ENCODE measurements at regions not wholly inside any gene's neighbourhood (a gene's known extent, or its start where the extent isn't known, plus 50 kb on each side); places are given as distances from the start of the nearest gene placed in this dataset.
"Not testable (repeated sequence)": the region's sequence is repeated elsewhere in the genome, so short reads cannot be mapped to it uniquely, and the experiment has no call there.

- no peak overlapping the region for H3K27ac Mint-ChIP-seq
- no peaks in the 10 kb centered on the region for H3K4me1 Mint-ChIP-seq
- H3K4me3 Mint-ChIP-seq = no peak overlapping the region
- H3K27me3 Mint-ChIP-seq = peaks cover 16% of the 10 kb centered on the region
- no peaks in the 10 kb centered on the region for H3K9me3 Mint-ChIP-seq (ENCODE audit: low read depth)
- H3K36me3 Mint-ChIP-seq = no peaks in the 10 kb centered on the region
- ATAC-seq (no peak), DNase-seq (no peak)
- CTCF ChIA-PET = no interaction called here
Measured at GRCh38 chr1:70490153-70490552, 79.1 kb downstream of the CTH start.

- no peak for ATAC-seq
- peaks cover 16% of the 10 kb centered on the region for H3K27me3 Mint-ChIP-seq
- CTCF ChIA-PET = interaction anchor here (1.3 kb wide), 1 partner anchor 8 kb away, joined by 4 read pairs; no protein-coding TSS in a partner anchor
- no peaks in the 10 kb centered on the region for H3K9me3 Mint-ChIP-seq (ENCODE audit: low read depth)
- no peaks in the 10 kb centered on the region for H3K36me3 Mint-ChIP-seq
- H3K4me3 Mint-ChIP-seq = no peak overlapping the region
- DNase-seq = no peak
- peaks cover 2% of the 10 kb centered on the region for H3K4me1 Mint-ChIP-seq
- no peak overlapping the region for H3K27ac Mint-ChIP-seq
Measured at GRCh38 chr1:70495370-70495769, 84.3 kb downstream of the CTH start.

GRCh38 chr1:70496181-70496580 is 85.1 kb downstream of the CTH start:
- H3K9me3 Mint-ChIP-seq (ENCODE audit: low read depth) = no peaks in the 10 kb centered on the region
- no peak overlapping the region for H3K4me3 Mint-ChIP-seq
- no peaks in the 10 kb centered on the region for H3K36me3 Mint-ChIP-seq
- CTCF ChIA-PET = interaction anchor here (1.3 kb wide), 1 partner anchor 9 kb away, joined by 4 read pairs; no protein-coding TSS in a partner anchor
- ATAC-seq (no peak), DNase-seq (no peak)
- peaks cover 13% of the 10 kb centered on the region for H3K27me3 Mint-ChIP-seq
- peaks cover 2% of the 10 kb centered on the region for H3K4me1 Mint-ChIP-seq
- no peak overlapping the region for H3K27ac Mint-ChIP-seq

GRCh38 chr1:70497152-70497551 is 86.1 kb downstream of the CTH start:
- no peak for DNase-seq
- H3K27me3 Mint-ChIP-seq = peaks cover 6% of the 10 kb centered on the region
- no peaks in the 10 kb centered on the region for H3K9me3 Mint-ChIP-seq (ENCODE audit: low read depth)
- no peaks in the 10 kb centered on the region for H3K36me3 Mint-ChIP-seq
- no peak overlapping the region for H3K27ac Mint-ChIP-seq
- CTCF ChIA-PET = no interaction called here
- no peak overlapping the region for H3K4me3 Mint-ChIP-seq
- ATAC-seq = no peak
- peaks cover 2% of the 10 kb centered on the region for H3K4me1 Mint-ChIP-seq

GRCh38 chr1:70498666-70499065 is 87.6 kb downstream of the CTH start:
- Mint-ChIP-seq H3K4me1 (peaks cover 3% of the 10 kb centered on the region), H3K36me3 (no peaks in the 10 kb centered on the region), H3K9me3 (ENCODE audit: low read depth) (no peaks in the 10 kb centered on the region), H3K27ac (no peak overlapping the region), H3K4me3 (no peak overlapping the region), H3K27me3 (peaks cover 10% of the 10 kb centered on the region)
- CTCF ChIA-PET = no interaction called here
- ATAC-seq (no peak), DNase-seq (no peak)

- Mint-ChIP-seq H3K4me3 (no peak overlapping the region), H3K36me3 (no peaks in the 10 kb centered on the region), H3K27me3 (peaks cover 10% of the 10 kb centered on the region), H3K27ac (no peak overlapping the region), H3K4me1 (peaks cover 9% of the 10 kb centered on the region), H3K9me3 (ENCODE audit: low read depth) (no peaks in the 10 kb centered on the region)
- CTCF ChIA-PET = no interaction called here
- no peak for DNase-seq
- ATAC-seq = no peak
Measured at GRCh38 chr1:70499695-70500094, 88.6 kb downstream of the CTH start.

GRCh38 chr1:70503358-70503757 is 92.3 kb downstream of the CTH start:
- Mint-ChIP-seq H3K27ac (no peak overlapping the region), H3K9me3 (ENCODE audit: low read depth) (no peaks in the 10 kb centered on the region), H3K4me3 (no peak overlapping the region), H3K4me1 (peaks cover 11% of the 10 kb centered on the region), H3K36me3 (no peaks in the 10 kb centered on the region), H3K27me3 (peaks cover 24% of the 10 kb centered on the region)
- DNase-seq = no peak
- no peak for ATAC-seq
- CTCF ChIA-PET = no interaction called here

GRCh38 chr1:70504176-70504820 is 93.2 kb downstream of the CTH start:
- peak; percentile 55 for DNase-seq
- H3K4me1 Mint-ChIP-seq = peaks cover 11% of the 10 kb centered on the region
- no peaks in the 10 kb centered on the region for H3K36me3 Mint-ChIP-seq
- no peaks in the 10 kb centered on the region for H3K9me3 Mint-ChIP-seq (ENCODE audit: low read depth)
- H3K27me3 Mint-ChIP-seq = peaks cover 28% of the 10 kb centered on the region
- CTCF ChIA-PET = no interaction called here
- ATAC-seq = peak; percentile 83
- H3K4me3 Mint-ChIP-seq = no peak overlapping the region
- no peak overlapping the region for H3K27ac Mint-ChIP-seq

GRCh38 chr1:70504821-70505193 is 93.7 kb downstream of the CTH start:
- no peak for DNase-seq
- ATAC-seq = peak; percentile 36
- peaks cover 28% of the 10 kb centered on the region for H3K27me3 Mint-ChIP-seq
- H3K4me1 Mint-ChIP-seq = peaks cover 11% of the 10 kb centered on the region
- H3K36me3 Mint-ChIP-seq = no peaks in the 10 kb centered on the region
- no peaks in the 10 kb centered on the region for H3K9me3 Mint-ChIP-seq (ENCODE audit: low read depth)
- CTCF ChIA-PET = no interaction called here
- H3K4me3 Mint-ChIP-seq = no peak overlapping the region
- no peak overlapping the region for H3K27ac Mint-ChIP-seq

GRCh38 chr1:70507991-70508390 is 96.9 kb downstream of the CTH start:
- not testable (repeated sequence) for H3K36me3 Mint-ChIP-seq

GRCh38 chr1:70509996-70510876 is 99.2 kb downstream of the CTH start:
- CTCF ChIA-PET = no interaction called here
- Mint-ChIP-seq H3K4me3 (no peak overlapping the region), H3K27ac (no peak overlapping the region)

More at GRCh38 chr1:70507991-70508390, 96.9 kb downstream of the CTH start:
- peaks cover 26% of the 10 kb centered on the region for H3K27me3 Mint-ChIP-seq
- H3K4me3 Mint-ChIP-seq; H3K9me3 Mint-ChIP-seq (ENCODE audit: low read depth); ATAC-seq; H3K27ac Mint-ChIP-seq; H3K4me1 Mint-ChIP-seq; DNase-seq: not testable (repeated sequence)
- CTCF ChIA-PET = interaction anchor here (1.1 to 2.8 kb wide), 3 partner anchors 20 to 376 kb away, joined by 3 to 8 read pairs (median 3); no protein-coding TSS in a partner anchor

GRCh38 chr1:70517444-70517843 is 106.4 kb downstream of the CTH start:
- Mint-ChIP-seq H3K4me1 (peaks cover 7% of the 10 kb centered on the region), H3K36me3 (no peaks in the 10 kb centered on the region), H3K27me3 (peaks cover 14% of the 10 kb centered on the region), H3K4me3 (no peak overlapping the region), H3K9me3 (ENCODE audit: low read depth) (no peaks in the 10 kb centered on the region), H3K27ac (no peak overlapping the region)
- CTCF ChIA-PET = no interaction called here
- ATAC-seq (no peak), DNase-seq (no peak)

More at GRCh38 chr1:70509996-70510876, 99.2 kb downstream of the CTH start:
- no peaks in the 10 kb centered on the region for H3K4me1 Mint-ChIP-seq
- H3K36me3 Mint-ChIP-seq = no peaks in the 10 kb centered on the region
- H3K9me3 Mint-ChIP-seq (ENCODE audit: low read depth) = no peaks in the 10 kb centered on the region
- peak; percentile 67 for ATAC-seq
- H3K27me3 Mint-ChIP-seq = peaks cover 24% of the 10 kb centered on the region
- no peak for DNase-seq

GRCh38 chr1:70518106-70518505 is 107.0 kb downstream of the CTH start:
- DNase-seq (no peak), ATAC-seq (no peak)
- peaks cover 13% of the 10 kb centered on the region for H3K27me3 Mint-ChIP-seq
- no peaks in the 10 kb centered on the region for H3K36me3 Mint-ChIP-seq
- no peak overlapping the region for H3K27ac Mint-ChIP-seq
- H3K9me3 Mint-ChIP-seq (ENCODE audit: low read depth) = no peaks in the 10 kb centered on the region
- no peak overlapping the region for H3K4me3 Mint-ChIP-seq
- H3K4me1 Mint-ChIP-seq = peaks cover 7% of the 10 kb centered on the region
- CTCF ChIA-PET = no interaction called here

All from activated CD8-positive, alpha-beta memory T cell treated with anti-CD3 and anti-CD28 coated beads, Interleukin-2, amount 10 ng/mL, durations not matched to agents 7 days and 5 days (primary cell).